GM23248 (cell line): ENCODE measurements at regions not wholly inside any gene's neighbourhood (a gene's known extent, or its start where the extent isn't known, plus 50 kb on each side); places are given as distances from the start of the nearest gene placed in this dataset.

Experiments
- DNase-seq: peaks from one replicate; pipeline ENCODE4 v3.0.0-alpha.2; 2015
- H2AFZ ChIP-seq: fragments of 200-600 bp; sonication (generic); 2 replicates; pipeline ENCODE4 v1.6.1; 2016; ENCODE audit warnings: antibody characterized with exemption
- H3F3A ChIP-seq: fragments of 200-600 bp; sonication (generic); 2 replicates; pipeline ENCODE4 v1.6.1; 2016; ENCODE audit warnings: mild to moderate bottlenecking, antibody characterized with exemption, mixed run types; ENCODE audit not compliant: insufficient read depth
- H3K27ac ChIP-seq: fragments of 200-600 bp; sonication (generic); 2 replicates; pipeline ENCODE4 v1.5.1; 2016; ENCODE audit warnings: mild to moderate bottlenecking
- H3K27me3 ChIP-seq: fragments of 200-600 bp; sonication (generic); replicated peaks from 2 replicates; pipeline ENCODE4 v1.6.1; 2016; ENCODE audit warnings: mild to moderate bottlenecking; ENCODE audit not compliant: insufficient read depth
- H3K36me3 ChIP-seq: fragments of 200-600 bp; sonication (generic); 2 replicates; pipeline ENCODE4 v1.6.1; 2016; ENCODE audit warnings: low read depth, mild to moderate bottlenecking
- H3K4me1 ChIP-seq: fragments of 200-600 bp; sonication (generic); 2 replicates; pipeline ENCODE4 v1.6.1; 2016; ENCODE audit warnings: mild to moderate bottlenecking; ENCODE audit not compliant: insufficient read depth
- H3K4me2 ChIP-seq: fragments of 200-600 bp; sonication (generic); one replicate; pipeline ENCODE4 v1.6.1; 2016; ENCODE audit warnings: mild to moderate bottlenecking; ENCODE audit not compliant: unreplicated experiment
- H3K4me3 ChIP-seq: fragments of 200-600 bp; sonication (generic); 2 replicates; pipeline ENCODE4 v1.5.1; 2016; ENCODE audit warnings: mild to moderate bottlenecking
- H3K79me2 ChIP-seq: fragments of 200-600 bp; sonication (generic); 2 replicates; pipeline ENCODE4 v1.6.1; 2016; ENCODE audit warnings: mild to moderate bottlenecking; ENCODE audit not compliant: insufficient read depth
- H3K9ac ChIP-seq: fragments of 200-600 bp; sonication (generic); 2 replicates; pipeline ENCODE4 v1.6.1; 2016; ENCODE audit warnings: mild to moderate bottlenecking
- H3K9me2 ChIP-seq: fragments of 200-600 bp; sonication (generic); 2 replicates; pipeline ENCODE4 v1.6.1; 2016; ENCODE audit warnings: mixed run types, mild to moderate bottlenecking, moderate library complexity; ENCODE audit not compliant: insufficient read depth
- H3K9me3 ChIP-seq: fragments of 200-600 bp; sonication (generic); one replicate; pipeline ENCODE4 v1.6.1; 2017; ENCODE audit warnings: low read depth
- H4K20me1 ChIP-seq: fragments of 200-600 bp; sonication (generic); 2 replicates; pipeline ENCODE4 v1.6.0; 2016; ENCODE audit not compliant: insufficient read depth
- EZH2 ChIP-seq: fragments of 200-600 bp; sonication (generic); IDR thresholded peaks from 2 replicates; pipeline ENCODE4 v1.6.1; 2018; ENCODE audit warnings: antibody characterized with exemption, mild to moderate bottlenecking; ENCODE audit not compliant: insufficient read depth, poor library complexity, severe bottlenecking
- EZH2phosphoT487 ChIP-seq: fragments of 200-600 bp; sonication (generic); IDR thresholded peaks from 2 replicates; pipeline ENCODE4 v1.6.1; 2018; ENCODE audit warnings: antibody characterized with exemption, moderate library complexity, mild to moderate bottlenecking, low read depth; ENCODE audit not compliant: insufficient read depth
- WGBS, 2 experiments: methylation state at CpG; one replicate each; pipeline ENCODE4 v1.1.6; 2015 to 2017; ENCODE audit warnings: low lambda C conversion rate in 2 of 2, low coverage in 1 of 2; ENCODE audit errors: missing lambda C conversion rate in 2 of 2; 5-methylcytosine and 5-hydroxymethylcytosine counted together
- in situ Hi-C: fragments of 300-500 bp; cut with MboI; formaldehyde crosslinking; loops from 2 replicates; pipeline ENCODE4 v1.15.0; 2020

DNA sequence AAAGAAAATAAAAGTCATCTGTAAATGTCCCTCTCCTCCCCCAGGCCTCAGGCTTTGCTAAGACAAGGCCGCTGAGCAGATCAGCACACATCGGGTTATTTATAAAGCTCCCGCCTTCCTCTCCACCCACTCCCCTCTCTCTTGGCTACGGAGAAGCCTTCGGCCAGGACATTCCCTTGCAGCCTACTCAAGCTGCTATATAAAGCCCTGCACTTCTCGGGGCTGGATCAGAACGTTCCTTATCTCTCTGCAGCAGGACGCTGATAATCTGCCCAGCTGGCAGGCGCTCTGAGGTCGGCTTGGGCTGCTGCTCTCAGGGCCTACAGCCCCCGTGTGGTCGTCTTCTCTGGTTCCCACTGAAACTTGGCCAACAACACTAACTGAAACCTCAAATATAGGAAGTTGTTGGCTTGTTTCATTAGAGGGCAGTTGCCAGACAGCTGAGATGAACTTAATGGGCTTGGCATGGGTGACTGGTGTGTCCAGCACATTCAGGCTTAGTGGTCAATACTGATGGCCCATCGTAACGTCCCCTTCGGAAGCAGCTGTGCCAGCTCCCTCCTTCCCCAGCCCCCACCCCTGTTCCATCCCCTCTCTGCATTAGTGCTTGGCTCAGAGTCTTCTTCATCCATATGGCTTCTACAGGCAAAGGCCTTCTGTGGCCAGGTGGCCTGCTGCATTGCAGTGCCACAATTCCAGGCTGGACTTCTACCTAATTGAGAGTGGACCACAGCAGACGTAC, 64.6 kb downstream of the IER5 start:
- in situ Hi-C loops: no loop called here
- peak; percentile 79 for DNase-seq

DNA sequence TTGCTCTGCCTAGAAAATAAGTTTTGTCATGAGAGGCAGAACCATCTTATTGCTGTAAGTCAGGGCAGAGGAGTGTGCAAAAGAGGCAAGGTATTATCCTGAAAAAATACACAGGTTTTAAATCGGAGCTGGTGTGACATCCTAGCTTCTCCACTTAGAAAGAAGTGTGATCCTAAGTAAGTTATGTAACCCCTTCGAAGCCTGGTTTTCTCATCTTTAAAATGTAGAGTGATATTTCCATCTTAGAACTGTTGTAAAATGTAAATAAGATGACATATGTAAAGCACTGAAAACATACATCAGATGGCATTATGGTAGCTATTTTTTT, 65.1 kb downstream of the IER5 start:
- no peak for TF ChIP-seq EZH2phosphoT487
- TF ChIP-seq EZH2: no peak

More for the DNA sequence above, 64.6 kb downstream of the IER5 start:
- Histone ChIP-seq H3F3A (peaks cover 8% of the 10 kb centered on the region; the same call in 1 of the 2 replicates), H3K9me2 (no peaks in the 10 kb centered on the region), H2AFZ (peak overlapping the region; percentile 77), H4K20me1 (no peaks in the 10 kb centered on the region), H3K9me3 (no peaks in the 10 kb centered on the region), H3K79me2 (no peaks in the 10 kb centered on the region), H3K9ac (peak overlapping the region; percentile 49), H3K36me3 (no peaks in the 10 kb centered on the region), H3K4me1 (peaks cover 25% of the 10 kb centered on the region), H3K4me3 (peak overlapping the region; percentile 49), H3K27me3 (no peaks in the 10 kb centered on the region), H3K27ac (peak overlapping the region; percentile 41), H3K4me2 (peak overlapping the region; percentile 71)
- TF ChIP-seq EZH2phosphoT487 (no peak), EZH2 (no peak)
- 13% methylated on average over 16 of the region's 16 CpGs for WGBS, 2 experiments

DNA sequence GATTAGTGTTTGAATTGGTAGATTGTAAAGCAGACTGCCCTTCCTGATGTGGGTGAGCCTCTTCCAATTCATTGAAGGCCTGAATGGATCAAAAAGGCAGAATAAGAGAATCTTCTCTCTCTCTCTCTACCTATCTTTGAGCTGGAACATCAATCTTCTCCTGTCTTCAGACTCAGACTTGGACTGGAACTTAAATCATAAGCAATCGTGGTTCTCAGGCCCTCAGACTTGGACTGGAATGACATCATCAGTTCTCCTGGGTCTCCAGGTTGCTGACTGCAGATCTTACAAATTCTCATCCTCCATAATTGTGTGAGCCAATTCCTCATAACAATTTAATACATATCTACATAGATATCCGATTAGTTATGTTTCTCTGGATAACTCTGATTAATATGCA, 66.8 kb downstream of the IER5 start:
- no peaks in the 10 kb centered on the region for H3K79me2 ChIP-seq
- H3K9me3 ChIP-seq: no peaks in the 10 kb centered on the region
- H3K9ac ChIP-seq: no peak overlapping the region
- no peaks in the 10 kb centered on the region for H3K9me2 ChIP-seq
- H3K27ac ChIP-seq: no peak overlapping the region
- in situ Hi-C loops: no loop called here
- 64 to 68% methylated on average over 2 of the region's 2 CpGs for WGBS, 2 experiments
- H3F3A ChIP-seq: peaks cover 8% of the 10 kb centered on the region; the same call in 1 of the 2 replicates
- DNase-seq: no peak
- no peaks in the 10 kb centered on the region for H3K27me3 ChIP-seq
- no peaks in the 10 kb centered on the region for H4K20me1 ChIP-seq
- no peak overlapping the region for H3K4me3 ChIP-seq
- no peaks in the 10 kb centered on the region for H3K36me3 ChIP-seq
- peaks cover 24% of the 10 kb centered on the region for H3K4me1 ChIP-seq
- H3K4me2 ChIP-seq: no peak overlapping the region
- TF ChIP-seq EZH2 (no peak), EZH2phosphoT487 (no peak)
- H2AFZ ChIP-seq: no peak overlapping the region

More for the DNA sequence above, 65.1 kb downstream of the IER5 start:
- in situ Hi-C loops: no loop called here
- Histone ChIP-seq H3K36me3 (no peaks in the 10 kb centered on the region), H3K9ac (peak overlapping the region; percentile 49; the same call in 1 of the 2 replicates), H3K79me2 (no peaks in the 10 kb centered on the region), H2AFZ (peak overlapping the region; percentile 77), H3K4me3 (peak overlapping the region; percentile 49; the same call in 1 of the 2 replicates), H3K4me1 (peaks cover 25% of the 10 kb centered on the region), H3F3A (peaks cover 8% of the 10 kb centered on the region; the same call in 1 of the 2 replicates), H4K20me1 (no peaks in the 10 kb centered on the region), H3K27me3 (no peaks in the 10 kb centered on the region), H3K4me2 (peak overlapping the region; percentile 71), H3K9me2 (no peaks in the 10 kb centered on the region), H3K27ac (peak overlapping the region; percentile 41; the same call in 1 of the 2 replicates), H3K9me3 (no peaks in the 10 kb centered on the region)
- DNase-seq: no peak
- WGBS, 2 experiments: 94 to 95% methylated on average over 2 of the region's 2 CpGs

DNA sequence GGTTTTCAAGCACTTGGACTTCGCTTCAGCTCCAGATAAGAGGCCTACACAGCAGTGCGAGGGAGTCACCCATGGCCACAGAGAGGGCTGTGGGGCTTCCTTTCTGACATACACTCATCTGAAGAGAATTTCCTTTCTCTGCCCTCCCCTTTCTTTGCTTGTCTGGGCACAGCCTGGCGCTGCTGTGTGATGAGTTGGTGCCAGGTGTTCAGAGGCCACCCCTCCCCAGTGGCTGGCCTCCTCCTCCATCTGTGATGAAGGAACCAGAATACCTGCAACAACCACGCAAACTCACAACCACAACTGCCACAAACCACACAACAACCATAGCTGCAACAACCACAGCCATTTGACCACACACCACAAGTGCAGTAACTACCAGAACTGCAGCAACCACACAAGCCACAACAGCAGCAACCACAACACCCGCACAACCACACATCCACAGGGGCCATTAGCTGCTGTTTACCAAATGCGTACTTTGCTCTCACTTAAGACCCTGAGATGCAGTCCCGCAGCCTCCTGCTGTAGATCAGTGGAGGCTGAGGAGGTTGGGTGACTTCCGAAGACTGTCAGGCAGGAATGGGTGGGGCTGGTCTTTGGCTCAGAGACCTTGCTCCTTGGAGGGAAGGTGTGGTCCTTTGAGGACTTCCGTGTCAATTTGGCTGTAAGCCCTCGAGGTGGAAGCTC, 71.1 kb downstream of the IER5 start:
- peaks cover 5% of the 10 kb centered on the region for H3K9me3 ChIP-seq
- no peaks in the 10 kb centered on the region for H3F3A ChIP-seq
- H3K4me1 ChIP-seq: peaks cover 7% of the 10 kb centered on the region; the same call in 1 of the 2 replicates
- no peak overlapping the region for H2AFZ ChIP-seq
- no peak overlapping the region for H3K9ac ChIP-seq
- no peaks in the 10 kb centered on the region for H3K27me3 ChIP-seq
- no peaks in the 10 kb centered on the region for H3K9me2 ChIP-seq
- H3K36me3 ChIP-seq: no peaks in the 10 kb centered on the region
- H3K4me2 ChIP-seq: no peak overlapping the region
- no peak overlapping the region for H3K4me3 ChIP-seq
- peak; percentile 46 for DNase-seq
- no peak overlapping the region for H3K27ac ChIP-seq
- WGBS, 2 experiments: 79 to 86% methylated on average over 10 of the region's 10 CpGs
- H4K20me1 ChIP-seq: no peaks in the 10 kb centered on the region
- in situ Hi-C loops: loop anchor here (10.0 kb wide), 1 partner anchor 635 kb away; no protein-coding TSS in a partner anchor
- TF ChIP-seq EZH2 (no peak), EZH2phosphoT487 (no peak)
- no peaks in the 10 kb centered on the region for H3K79me2 ChIP-seq
